Ishikawa (cell line): ENCODE measurements at regions not wholly inside any gene's neighbourhood (a gene's known extent, or its start where the extent isn't known, plus 50 kb on each side); places are given as distances from the start of the nearest gene placed in this dataset.

Source experiments
- CEBPB ChIP-seq: IDR thresholded peaks from 2 replicates; pipeline ENCODE4 v1.6.1; 2012
- CREB1 ChIP-seq: IDR thresholded peaks from 2 replicates; pipeline ENCODE4 v1.6.1; 2012; ENCODE audit warnings: low read depth
- EGR1 ChIP-seq: IDR thresholded peaks from 2 replicates; pipeline ENCODE4 v1.6.1; 2012
- EP300 ChIP-seq: IDR thresholded peaks from 2 replicates; pipeline ENCODE4 v1.6.1; 2012; ENCODE audit warnings: borderline replicate concordance
- FOXM1 ChIP-seq: IDR thresholded peaks from 2 replicates; pipeline ENCODE4 v1.6.1; 2012; ENCODE audit warnings: low read depth, borderline replicate concordance
- NFIC ChIP-seq: IDR thresholded peaks from 2 replicates; pipeline ENCODE4 v1.6.1; 2012
- RAD21 ChIP-seq: IDR thresholded peaks from 2 replicates; pipeline ENCODE4 v1.6.1; 2012; ENCODE audit warnings: low read depth
- REST ChIP-seq: IDR thresholded peaks from 2 replicates; pipeline ENCODE4 v1.6.1; 2012; ENCODE audit warnings: low read depth, mild to moderate bottlenecking
- TAF1 ChIP-seq: IDR thresholded peaks from 2 replicates; pipeline ENCODE4 v1.6.1; 2012; ENCODE audit warnings: low read depth, mild to moderate bottlenecking
- TCF12 ChIP-seq: IDR thresholded peaks from 2 replicates; pipeline ENCODE4 v1.6.1; 2012; ENCODE audit warnings: low read depth
- TEAD4 ChIP-seq: IDR thresholded peaks from 2 replicates; pipeline ENCODE4 v1.6.1; 2012
- YY1 ChIP-seq: IDR thresholded peaks from 2 replicates; pipeline ENCODE4 v1.6.1; 2012; ENCODE audit warnings: low read depth
- ZBTB7A ChIP-seq: IDR thresholded peaks from 2 replicates; pipeline ENCODE4 v1.6.1; 2012; ENCODE audit warnings: low read depth
- TF ChIP-seq, protein P1 (sequence below): IDR thresholded peaks from 2 replicates; pipeline ENCODE4 v1.6.1; 2012
- TF ChIP-seq, protein P2 (sequence below): IDR thresholded peaks from 2 replicates; pipeline ENCODE4 v1.6.1; 2012

- TF ChIP-seq FOXM1, result no peak
- no peak for TF ChIP-seq CREB1
- TF ChIP-seq, protein P1, sequence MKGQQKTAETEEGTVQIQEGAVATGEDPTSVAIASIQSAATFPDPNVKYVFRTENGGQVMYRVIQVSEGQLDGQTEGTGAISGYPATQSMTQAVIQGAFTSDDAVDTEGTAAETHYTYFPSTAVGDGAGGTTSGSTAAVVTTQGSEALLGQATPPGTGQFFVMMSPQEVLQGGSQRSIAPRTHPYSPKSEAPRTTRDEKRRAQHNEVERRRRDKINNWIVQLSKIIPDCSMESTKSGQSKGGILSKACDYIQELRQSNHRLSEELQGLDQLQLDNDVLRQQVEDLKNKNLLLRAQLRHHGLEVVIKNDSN, result no peak
- TF ChIP-seq TAF1, result no peak
- TF ChIP-seq, protein P2, sequence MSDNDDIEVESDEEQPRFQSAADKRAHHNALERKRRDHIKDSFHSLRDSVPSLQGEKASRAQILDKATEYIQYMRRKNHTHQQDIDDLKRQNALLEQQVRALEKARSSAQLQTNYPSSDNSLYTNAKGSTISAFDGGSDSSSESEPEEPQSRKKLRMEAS, result no peak
Observed at GRCh38 chr6:170052991-170053821, 237.7 kb downstream of the DLL1 start.

- TF ChIP-seq NFIC (no peak), CEBPB (no peak), YY1 (no peak)
Observed at GRCh38 chr6:170051229-170052172, 239.4 kb downstream of the DLL1 start.

DNA sequence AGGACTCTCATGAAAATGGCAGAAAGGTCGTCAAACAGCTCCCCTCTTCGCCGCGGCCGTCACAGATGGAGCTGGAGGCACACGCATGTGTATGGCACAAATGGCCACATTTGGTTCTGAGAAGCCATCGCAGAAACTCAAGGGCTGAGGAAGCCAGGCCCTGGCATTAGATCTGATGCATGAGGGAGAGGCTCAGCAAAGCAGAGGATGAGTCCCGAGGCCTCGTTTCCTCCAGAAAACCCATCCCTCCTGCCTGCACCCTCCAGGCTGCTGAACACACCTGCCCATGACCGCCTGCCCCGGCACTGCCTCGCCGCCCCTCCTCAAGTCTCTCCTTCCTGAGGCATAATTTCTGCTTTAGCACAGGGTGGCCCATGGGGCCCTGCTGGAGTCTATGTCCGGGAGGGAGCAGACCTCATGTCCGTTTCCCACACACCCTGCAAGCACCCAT, 240.3 kb downstream of the DLL1 start:
- TF ChIP-seq EGR1, result no peak
- no peak for TF ChIP-seq CEBPB
- TF ChIP-seq RAD21, result no peak
- TF ChIP-seq, protein P2, result no peak
- TF ChIP-seq ZBTB7A, result no peak
- TF ChIP-seq FOXM1, result no peak
- no peak for TF ChIP-seq TCF12
- TF ChIP-seq NFIC, result no peak

DNA sequence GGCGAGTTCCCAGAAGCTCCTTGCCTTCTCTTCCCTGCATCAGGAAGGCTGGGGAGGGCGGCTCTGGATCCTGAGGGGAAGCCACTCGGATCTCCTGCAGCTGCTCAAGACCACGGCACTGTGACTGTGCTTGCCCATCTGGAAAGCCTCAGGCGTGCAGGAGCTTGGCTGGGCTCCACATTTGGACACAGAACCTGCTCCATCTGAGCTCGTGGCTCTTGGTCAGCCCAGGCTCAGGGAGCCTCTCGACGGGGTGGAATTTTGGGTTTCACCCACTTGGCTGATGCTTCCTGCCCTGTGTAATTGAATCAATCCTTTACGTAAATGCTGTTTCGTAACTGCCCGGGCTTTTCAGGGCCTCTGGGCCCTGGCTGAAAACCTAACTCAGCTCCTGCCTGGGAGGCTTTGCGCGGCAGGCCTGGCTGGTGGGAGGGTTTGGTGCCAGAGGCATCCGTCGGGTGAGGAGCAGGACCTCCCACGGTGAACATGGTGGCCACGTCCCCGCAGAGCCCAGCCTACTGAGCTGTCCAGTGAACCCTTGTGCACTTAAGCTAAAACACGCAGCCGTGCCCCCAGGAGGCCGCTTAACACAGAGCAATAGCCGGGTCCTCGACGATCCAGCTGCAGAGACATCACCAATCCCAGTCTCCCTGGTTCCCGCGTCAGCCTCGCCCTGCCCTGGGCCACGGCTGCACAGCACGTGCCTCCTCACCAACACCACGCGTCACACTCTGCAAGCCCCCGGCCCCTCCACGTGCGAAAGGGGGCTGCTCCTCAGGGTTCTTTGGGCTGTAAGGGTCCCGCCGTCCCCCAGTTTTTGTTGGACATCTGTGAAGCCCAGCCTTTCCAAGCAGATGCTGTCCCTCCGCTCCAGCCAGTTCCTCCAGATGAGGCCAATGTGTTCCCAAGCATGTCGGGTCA, 241.0 kb downstream of the DLL1 start:
- TF ChIP-seq YY1, result no peak
- TF ChIP-seq, protein P2, result no peak
- no peak for TF ChIP-seq FOXM1
- no peak for TF ChIP-seq EGR1
- TF ChIP-seq RAD21, result no peak
- TF ChIP-seq ZBTB7A, result no peak
- peak; percentile 62; the same call in 1 of the 2 replicates for TF ChIP-seq NFIC
- no peak for TF ChIP-seq REST
- no peak for TF ChIP-seq TEAD4
- TF ChIP-seq, protein P1, result no peak
- peak; percentile 63; the same call in 1 of the 2 replicates for TF ChIP-seq CEBPB
- peak; percentile 36; the same call in 1 of the 2 replicates for TF ChIP-seq EP300
- TF ChIP-seq TCF12, result peak; percentile 63; the same call in 1 of the 2 replicates
- TF ChIP-seq CREB1, result no peak
- no peak for TF ChIP-seq TAF1

- TF ChIP-seq REST (no peak), EP300 (no peak), TCF12 (no peak), YY1 (no peak), CEBPB (no peak), NFIC (no peak), TEAD4 (no peak), ZBTB7A (no peak), TAF1 (no peak), RAD21 (no peak), EGR1 (no peak), FOXM1 (no peak), CREB1 (no peak)
- TF ChIP-seq, protein P2, result no peak
- TF ChIP-seq, protein P1, result no peak
Observed at GRCh38 chr6:170048615-170049256, 242.1 kb downstream of the DLL1 start.
